SK-N-SH (cell line): ENCODE measurements at regions not wholly inside any gene's neighbourhood (a gene's known extent, or its start where the extent isn't known, plus 50 kb on each side); places are given as distances from the start of the nearest gene placed in this dataset.

Source experiments
- CTCF ChIP-seq: fragments of 200-600 bp; sonication (generic); IDR thresholded peaks from 2 replicates; pipeline ENCODE4 v1.6.1; 2017; ENCODE audit warnings: antibody characterized with exemption, mild to moderate bottlenecking, moderate library complexity
- EP300 ChIP-seq, 2 experiments: IDR thresholded peaks; 2 replicates each; pipeline versions ENCODE4 v1.4.0 to v1.6.1; 2012; ENCODE audit warnings: borderline replicate concordance in 1 of 2, low read depth in 1 of 2, low read length in 1 of 2
- FOXM1 ChIP-seq: IDR thresholded peaks from 2 replicates; pipeline ENCODE4 v1.4.0; 2012; ENCODE audit warnings: low read depth, mild to moderate bottlenecking
- JUND ChIP-seq: IDR thresholded peaks from 2 replicates; pipeline ENCODE4 v1.4.0; 2012
- RAD21 ChIP-seq: IDR thresholded peaks from 2 replicates; pipeline ENCODE4 v1.6.1; 2012; ENCODE audit warnings: mild to moderate bottlenecking, low read length
- TAF1 ChIP-seq: IDR thresholded peaks from 2 replicates; pipeline ENCODE4 v1.6.1; 2012; ENCODE audit warnings: low read depth, mild to moderate bottlenecking, low read length, moderate library complexity, borderline replicate concordance
- USF2 ChIP-seq: fragments of 150-350 bp; IDR thresholded peaks from 2 replicates; pipeline ENCODE4 v1.6.1; 2017; ENCODE audit warnings: antibody characterized with exemption, low read length, low read depth, borderline replicate concordance
- ZBTB33 ChIP-seq: IDR thresholded peaks from 2 replicates; pipeline ENCODE4 v1.4.0; 2012; ENCODE audit warnings: low read depth, borderline replicate concordance

GRCh38 chr6:27777614-27778355 is 134.4 kb downstream of the OR2B2 start:
- TF ChIP-seq JUND, result no peak
- no peak for TF ChIP-seq RAD21
- no peak for TF ChIP-seq FOXM1
- no peak for TF ChIP-seq EP300 (IDR thresholded peaks at IDR 0.05; ENCODE audit: borderline replicate concordance in 1 of 2, low read depth in 1 of 2, low read length in 1 of 2)
- TF ChIP-seq TAF1, result no peak
- TF ChIP-seq CTCF, result no peak
- TF ChIP-seq USF2, result no peak
- no peak for TF ChIP-seq ZBTB33
